ENCODE measurements at regions not wholly inside any gene's neighbourhood (a gene's known extent, or its start where the extent isn't known, plus 50 kb on each side); places are given as distances from the start of the nearest gene placed in this dataset.

DNA sequence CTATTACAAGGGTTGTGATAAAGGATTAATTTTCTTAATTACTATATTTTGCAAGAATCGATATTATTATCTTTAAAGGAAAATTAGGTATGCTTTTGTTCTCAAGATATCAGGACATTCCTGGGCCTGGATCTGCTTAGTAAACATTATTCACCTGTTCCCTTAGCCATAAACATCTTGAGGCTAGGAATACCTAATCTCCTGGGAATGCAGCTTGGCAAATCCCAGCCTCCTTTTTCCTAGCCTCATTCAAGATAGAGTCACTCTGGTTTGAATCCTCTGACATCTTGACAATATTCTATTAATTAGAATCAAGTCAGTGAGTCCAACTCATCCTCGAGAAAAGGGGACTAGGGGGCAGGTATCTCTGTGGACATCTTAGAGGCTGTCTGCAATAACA, 327.1 kb downstream of the STIM2 start:
- no peak for DNase-seq

DNA sequence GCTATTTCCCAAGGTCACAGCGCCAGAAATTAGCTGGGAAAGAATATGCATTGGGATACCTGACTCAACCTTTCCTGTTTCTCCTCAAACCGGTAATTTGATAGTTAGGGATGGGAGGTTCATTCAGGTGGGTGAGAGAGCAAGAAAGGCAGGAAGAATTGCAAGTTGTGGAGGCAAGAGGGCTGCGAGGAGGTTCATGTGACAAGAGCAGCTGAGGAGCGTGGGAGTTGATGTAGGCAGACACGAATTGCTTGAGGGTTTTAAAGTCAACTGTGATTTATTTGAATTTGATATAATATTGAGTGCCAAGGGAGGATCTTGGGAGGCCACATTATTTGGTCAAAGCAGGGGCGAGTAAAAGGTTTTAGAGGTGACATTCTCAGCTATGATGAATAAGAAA, 329.0 kb downstream of the STIM2 start:
- no peak for DNase-seq

DNA sequence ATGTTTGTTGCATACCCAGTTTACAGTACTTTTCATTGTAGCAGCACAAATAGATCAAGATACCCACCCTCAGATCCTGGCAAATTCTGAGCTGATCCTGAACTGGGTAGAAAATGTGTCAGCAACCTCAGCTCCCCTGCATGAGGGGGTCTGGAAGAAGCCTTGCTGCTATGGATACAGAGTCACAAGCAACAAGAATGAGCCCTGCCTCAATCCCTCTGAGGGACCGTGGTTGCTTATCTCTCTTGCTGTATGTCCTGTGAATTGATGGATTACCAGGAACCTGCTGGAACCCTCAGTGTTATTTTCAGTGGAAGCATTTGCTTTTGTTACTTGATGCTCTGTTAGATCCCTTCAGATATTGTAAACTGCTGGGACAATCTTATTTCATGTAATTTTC, 331.0 kb downstream of the STIM2 start:
- DNase-seq, result no peak

DNA sequence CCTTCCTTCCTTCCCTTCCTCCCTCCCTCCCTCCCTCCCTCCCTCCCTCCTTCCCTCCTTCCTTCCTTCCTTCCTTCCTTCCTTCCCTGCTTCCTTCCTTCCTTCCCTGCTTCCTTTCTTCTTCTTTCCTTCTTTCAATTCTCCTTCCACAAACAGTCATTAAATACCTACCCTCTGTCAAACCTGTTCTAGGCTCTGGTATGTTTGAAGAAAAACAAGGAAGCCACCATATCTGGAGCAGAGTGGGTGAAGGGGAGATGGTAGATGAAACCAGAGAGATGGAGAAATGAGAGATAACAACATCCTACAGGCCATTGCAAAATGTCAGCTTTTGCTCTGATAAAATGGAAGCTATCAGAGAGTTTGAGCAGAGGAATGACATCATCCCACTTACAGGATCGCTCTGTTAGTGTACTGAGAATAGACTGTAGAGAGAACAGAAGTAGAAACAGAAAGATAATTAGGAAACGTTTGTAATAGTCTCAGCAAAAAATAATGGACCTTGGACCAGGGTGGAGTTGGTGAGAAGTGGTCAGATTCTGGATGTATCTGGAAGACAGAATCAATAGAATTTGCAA, 334.0 kb downstream of the STIM2 start:
- DNase-seq, result no peak

DNA sequence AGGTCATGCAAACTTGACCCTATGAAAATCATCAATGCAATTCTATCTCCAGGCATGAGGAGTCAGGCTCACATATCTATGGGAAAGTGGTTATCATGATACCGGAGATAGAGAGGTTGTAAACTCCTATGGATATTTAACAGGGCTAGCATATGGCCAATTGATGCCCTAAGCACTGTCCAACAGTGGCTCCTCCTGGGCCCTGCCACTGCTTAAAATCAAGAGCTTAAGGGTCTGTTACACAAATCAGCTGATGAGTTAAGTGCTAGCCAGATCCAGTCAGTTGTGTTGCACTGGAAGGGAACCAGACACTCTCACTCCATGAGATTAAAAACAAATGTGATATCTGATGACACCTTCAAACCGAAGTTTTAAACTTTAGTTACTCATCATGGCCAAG, 337.6 kb downstream of the STIM2 start:
- DNase-seq, result no peak

DNA sequence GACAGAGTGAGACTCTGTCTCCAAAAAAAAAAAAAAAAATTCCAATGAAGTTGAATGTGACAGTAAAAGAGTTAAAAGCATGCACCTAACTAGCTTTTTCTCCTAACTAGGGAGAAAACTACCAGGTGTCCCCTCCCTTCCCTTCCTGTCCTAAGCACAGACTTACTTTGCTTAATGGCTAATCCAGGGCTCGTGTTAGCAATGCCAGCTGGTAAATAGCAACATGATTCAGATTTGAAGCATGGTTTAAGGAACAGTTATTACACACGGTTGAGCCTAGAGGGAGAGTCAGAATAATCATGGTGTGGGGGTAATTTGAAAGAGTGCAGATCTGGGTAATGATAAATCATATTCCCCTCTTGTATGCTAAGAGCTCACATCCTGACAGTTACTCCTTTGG, 338.3 kb downstream of the STIM2 start:
- no peak for DNase-seq

DNA sequence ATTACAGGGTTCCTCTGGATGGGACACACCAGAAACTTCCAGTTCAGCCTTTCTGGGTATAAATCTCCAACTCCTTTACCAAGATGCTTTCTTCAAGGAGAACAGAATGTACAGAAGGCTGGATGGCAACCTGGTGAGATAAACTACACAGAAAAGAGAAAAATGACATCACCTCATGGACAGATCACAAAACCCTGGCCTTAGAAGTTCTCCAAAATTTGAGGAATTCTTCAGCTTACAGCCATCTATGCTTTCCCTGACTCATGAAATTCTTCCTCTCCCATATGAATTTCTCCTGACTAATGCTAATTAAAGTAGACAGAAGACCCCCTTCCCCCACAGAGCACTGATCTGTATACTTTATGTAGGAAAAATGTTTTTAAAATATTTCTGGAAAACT, 345.4 kb downstream of the STIM2 start:
- DNase-seq, result no peak

DNA sequence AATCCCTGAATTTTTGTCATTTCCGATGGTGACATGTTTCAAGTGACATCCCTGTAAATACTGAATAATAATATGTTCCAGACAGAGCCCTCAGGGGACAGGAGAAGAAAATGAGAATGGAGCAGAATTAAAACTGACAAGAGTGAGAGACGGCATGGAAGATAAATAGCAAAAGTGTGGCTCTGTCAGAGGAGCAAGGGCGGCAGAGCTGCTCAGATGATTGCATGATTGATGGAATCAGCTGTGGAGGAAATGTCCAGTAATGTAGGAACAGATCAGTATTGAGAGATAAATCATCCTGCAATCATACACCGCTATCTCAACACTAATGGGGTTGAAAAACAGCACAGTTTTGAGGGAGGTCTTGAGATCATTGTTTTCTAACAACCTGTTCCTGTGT, 350.3 kb downstream of the STIM2 start:
- no peak for DNase-seq

DNA sequence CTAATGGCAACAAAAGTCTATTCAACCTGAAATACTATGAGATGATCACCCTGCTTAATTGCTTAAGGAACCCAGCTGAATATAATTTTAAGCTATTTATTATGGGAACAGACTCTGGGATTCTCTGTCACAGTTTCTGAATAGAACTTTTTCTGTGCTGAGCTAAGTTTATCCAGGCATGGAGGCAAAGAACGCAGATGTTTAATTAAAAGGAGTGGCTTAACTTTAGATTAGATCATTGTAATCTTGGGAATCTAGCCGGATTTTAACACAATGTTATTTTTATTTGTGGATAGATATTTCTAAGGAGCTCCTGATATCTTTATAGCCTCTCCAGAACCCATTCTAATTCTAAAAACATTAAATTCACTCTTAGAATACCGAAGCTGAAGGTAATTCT, 353.4 kb downstream of the STIM2 start:
- no peak for DNase-seq

DNA sequence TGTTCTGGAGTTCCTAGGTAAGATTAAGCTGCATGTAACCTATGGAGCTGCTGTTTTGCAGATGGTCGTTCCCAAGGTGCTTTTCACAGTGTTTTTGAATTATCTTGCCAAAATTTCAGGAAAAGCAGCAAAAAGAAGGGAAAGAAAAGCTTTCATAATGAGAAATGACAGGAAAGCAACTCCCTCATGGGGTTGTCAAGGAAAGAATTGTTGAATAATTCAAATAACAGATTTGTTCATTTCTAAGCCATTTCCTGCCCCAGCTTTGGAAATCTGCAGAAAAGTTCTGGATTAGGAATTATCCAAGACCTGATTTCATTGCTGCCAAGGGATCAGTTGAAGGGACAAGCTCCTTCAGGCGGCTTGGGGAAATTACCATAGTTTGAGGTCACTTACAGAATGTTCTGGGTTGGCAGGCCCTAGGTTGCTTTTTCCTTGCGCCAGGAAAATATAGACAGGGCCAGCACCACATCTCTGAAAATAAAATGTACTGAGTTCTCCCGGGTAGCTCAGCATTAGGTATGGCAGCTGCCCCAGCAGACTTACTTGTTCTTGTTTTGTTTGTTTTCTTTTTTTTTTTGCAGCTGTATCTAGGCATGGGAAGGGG, 354.7 kb downstream of the STIM2 start:
- DNase-seq, result no peak

DNA sequence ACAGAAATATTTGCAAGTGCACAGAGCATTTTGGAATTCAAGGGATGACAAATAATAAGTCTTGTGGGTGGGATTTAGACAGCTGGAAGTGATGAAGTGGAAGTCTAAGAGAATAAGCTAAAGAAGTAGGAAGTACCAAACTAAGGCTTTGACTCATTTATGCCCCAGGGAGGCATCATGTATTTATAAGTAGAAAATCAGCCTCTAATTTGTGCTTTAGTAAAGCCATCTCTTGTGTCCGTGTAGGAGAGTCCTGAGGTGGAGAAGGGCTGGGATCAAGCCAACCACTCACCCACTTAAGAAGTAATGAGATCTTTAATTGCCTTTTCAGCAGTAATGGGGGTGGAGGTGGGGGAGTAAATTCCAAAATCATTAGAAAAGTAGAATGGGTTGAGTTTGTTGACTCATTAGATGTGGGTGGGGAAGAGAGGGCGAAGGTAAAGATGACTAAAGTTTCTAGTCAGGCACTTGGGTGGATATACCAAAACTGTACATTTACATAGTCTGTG, 356.7 kb downstream of the STIM2 start:
- DNase-seq, result no peak

DNA sequence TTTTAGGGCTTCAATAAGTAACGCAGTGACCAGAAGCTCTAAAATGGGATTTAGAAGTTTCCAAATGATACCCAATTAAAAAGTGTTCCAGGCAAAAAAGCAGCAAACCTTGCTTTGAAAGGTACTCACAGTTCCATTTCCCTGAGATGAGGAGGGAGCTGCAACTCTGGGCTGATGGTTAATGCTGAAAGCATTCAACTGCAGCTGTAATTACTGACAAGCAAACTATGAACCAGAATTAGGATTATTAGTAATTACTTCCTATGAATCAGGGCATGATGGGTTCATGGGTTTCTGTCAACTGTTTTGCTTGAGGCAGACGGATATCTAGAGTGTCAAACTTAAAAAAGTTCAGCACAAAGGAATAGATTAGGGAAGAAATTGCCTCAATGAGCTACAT, 357.4 kb downstream of the STIM2 start:
- DNase-seq, result no peak

DNA sequence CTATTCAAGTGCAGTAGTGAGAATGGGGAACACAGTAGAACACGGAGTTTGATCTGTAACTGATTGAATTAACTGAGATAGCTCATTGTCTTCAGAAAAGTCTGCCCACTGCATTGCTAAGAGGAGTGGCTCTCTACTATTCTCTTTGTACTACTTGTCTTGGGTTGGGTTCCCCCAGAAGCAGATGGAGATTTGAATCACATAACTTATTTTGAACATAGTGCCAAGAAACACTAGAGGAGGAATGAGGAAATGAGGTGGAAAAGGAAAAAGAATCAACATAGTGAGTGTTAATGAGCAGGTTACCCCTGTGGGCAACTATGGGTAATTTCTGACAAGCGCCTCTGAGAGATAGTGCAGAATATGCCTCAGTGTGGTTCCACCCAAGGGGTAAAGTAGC, 362.7 kb downstream of the STIM2 start:
- no peak for DNase-seq

DNA sequence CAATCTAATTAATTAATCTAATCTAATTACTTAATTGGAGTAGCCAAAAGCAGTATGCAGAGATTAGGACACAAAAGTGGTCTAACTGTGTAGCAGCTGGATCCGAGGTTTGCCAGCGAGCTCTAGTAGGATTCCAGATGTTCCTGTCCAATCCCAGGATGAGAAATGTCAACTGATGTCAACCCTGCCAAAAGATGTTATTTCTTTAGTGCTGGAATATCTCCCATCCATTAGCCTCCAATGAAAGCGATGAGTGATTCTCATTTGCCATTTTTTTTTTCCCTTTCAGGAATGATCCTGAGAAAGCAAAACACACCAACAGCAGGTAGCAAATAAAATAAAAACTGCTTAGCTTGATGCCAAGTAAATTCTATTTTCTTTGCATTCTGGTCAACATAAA, 372.9 kb downstream of the STIM2 start:
- DNase-seq, result no peak

DNA sequence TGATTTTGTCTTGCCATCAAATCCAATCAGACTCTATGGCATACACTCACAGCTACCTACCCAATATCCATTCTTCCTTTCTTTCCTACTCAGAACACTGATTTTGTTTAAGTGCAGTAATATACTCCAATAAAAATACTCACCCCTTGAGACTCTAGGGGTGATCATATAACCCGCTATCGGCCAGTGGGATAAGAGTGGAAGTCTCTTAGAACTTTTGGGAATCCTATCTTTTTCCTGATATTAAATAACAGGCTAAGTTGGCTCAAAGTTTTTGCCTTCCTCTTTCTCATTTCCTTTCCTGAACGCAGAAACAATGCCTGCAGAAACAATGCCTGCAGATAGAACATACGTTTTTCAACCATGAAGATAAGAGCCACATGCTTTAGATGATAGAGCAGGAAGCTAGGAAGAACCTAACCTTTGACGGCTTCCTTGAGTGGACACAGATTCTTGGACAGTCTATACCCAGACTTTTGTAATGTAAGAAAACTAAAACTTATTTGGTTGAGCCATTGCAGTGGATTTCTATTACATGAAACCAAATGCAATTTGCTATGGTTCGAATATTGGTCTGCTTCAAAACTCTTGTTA, 373.8 kb downstream of the STIM2 start:
- DNase-seq, result no peak

DNA sequence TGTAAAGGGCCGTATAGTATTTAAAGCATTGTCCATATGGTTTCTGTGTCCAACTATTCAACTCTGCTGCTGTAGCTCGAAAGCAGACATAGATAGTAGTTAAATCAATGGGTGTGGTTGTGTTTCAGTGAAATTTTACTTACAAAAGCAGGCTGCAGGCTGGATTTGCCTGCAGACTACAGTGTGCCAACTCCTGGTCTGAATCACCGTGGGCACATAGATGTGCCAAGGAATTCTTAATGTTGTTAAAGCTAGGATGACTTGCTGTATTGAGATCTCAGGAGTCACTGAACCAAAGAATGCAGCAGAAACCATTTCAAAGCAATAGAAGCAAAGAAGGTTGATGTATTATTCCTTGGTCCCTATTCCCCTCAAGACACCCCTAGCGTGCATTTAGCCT, 379.0 kb downstream of the STIM2 start:
- no peak for DNase-seq

DNA sequence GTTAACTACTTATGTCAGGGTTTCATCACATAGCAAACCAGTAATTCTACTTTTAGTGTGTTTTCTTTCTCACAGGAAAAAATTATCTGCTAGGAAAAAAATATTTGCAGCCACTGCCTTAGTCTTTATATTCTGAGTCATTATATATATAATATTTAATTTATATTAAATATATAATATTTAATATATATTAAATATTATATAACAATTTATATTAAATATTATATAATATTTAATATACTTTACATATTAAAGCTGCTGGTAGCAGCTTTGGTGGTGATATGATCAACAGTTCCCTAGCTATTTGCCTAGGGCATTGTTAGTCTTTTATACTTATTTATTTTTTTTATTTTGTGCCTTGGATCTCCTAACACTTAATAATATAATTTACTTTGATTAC, 381.6 kb downstream of the STIM2 start:
- no peak for DNase-seq

DNA sequence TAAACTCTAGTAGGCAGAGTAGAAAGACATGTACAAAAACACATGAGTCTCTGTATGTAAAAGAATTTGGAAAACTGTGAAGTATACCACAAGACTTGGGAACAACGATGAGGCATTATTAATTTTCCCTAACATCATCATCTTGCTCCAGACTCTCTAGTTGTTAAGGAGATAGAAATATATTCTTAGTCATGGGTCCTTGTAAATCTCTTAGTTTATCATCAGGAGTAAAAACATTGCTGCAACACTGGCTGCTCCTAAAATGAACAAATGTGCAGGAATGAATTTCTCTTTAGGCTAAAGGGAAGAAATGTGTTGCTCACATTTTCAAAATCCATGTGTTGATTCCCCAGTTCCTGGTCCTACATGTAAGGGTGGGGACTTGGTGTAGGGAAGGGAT, 384.6 kb downstream of the STIM2 start:
- DNase-seq, result no peak

DNA sequence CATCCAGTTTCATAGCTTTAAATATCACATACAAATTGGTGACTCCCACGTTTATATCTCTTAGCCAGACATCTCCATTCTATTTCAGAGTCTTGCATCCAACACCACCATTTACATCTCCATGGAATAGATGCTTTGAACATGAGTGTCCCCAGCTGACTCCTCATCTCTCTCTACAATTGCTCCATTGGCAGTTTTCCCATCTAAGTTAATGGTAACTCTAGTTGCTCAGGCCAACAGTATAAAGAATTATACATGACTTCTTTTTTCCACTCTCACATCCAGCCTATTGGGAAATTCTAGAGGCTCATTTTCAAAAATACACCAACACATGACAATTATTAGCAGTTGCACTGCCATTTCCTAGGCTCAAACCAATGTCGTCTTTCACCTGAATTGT, 388.2 kb downstream of the STIM2 start:
- DNase-seq, result no peak

DNA sequence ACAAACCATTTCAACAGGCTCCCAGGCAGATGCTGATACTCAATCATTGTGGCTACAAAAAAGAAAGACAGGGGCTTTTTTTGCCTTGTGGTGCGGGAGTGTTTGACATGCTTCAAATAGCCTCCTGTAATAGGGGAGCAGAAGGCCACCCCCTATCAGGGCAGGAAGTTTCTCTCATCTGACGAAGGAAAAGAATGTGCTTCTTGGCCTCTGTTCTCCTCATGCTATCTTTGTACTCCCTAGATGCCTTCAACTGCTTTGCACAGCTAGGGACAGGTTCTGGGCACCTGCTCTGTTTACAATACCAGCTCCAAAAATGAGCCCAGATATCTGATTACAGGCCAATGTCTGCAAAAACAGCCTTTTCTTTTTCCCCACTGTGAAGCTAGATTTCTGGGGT, 391.1 kb downstream of the STIM2 start:
- no peak for DNase-seq

DNA sequence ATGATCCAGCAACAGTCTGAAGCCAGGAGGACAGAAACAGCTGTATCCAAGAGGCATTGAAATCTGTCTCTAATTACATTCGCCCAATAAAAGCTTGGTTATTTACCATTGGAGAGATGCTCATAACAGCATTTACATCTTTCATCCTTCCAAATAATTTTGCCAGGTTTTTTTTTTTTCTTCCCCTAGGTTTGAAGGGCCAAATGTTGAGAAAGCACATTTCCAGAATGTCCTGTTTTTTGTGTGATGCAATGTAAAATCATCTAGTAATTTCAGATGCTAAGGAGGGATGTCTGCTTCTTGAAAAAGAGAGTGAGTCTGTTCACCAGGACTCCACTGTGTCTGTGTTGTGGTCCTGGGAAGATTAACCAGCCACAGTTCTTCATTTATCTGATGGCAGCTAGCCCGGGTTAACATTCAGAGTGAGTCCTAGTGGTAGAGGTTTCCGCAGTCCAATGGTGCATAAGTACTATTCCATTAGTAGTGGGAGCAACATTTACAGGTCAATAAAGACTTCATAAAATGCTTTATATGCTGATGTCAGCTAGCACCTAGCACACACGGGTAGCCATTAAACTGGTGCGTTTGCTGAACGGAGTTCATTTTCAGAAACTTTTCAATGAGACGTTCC, 406.8 kb downstream of the STIM2 start:
- DNase-seq, result no peak

DNA sequence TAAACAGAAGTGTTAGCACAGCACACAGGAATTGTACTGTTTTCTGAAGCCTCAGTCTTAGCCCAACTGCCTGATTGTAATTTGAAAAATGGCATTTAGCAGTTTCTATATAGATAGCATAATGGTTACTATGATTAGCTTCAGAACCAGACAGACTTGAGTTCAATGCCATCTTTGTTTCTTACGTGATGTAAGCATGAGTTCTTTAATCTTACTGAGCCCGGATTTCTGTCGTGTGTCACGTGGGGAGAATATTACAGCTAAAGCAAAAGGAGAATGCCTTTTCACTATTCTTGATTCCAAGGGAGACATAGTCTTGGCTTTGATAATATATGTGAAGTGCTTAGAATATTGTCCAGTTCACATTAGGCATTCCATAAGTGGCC, 407.3 kb downstream of the STIM2 start:
- no peak for DNase-seq

DNA sequence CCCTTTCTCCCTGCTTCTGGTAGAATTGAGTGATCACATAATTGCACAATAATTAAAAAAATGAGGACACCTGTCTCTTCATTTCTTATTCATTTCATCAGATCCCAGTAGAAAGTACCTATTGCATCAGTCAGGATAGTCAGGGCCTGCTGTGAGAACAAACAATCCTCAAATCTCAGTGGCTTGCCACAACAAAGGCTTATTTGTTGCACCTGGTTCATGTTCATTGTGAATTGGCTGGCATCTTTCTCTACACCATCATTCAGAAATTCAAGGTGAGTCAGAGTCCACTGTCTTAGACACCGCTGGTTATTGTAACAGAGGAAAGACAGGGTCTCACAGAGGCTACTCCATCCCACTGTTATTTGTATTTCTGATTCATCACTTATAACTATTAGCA, 409.8 kb downstream of the STIM2 start:
- no peak for DNase-seq

DNA sequence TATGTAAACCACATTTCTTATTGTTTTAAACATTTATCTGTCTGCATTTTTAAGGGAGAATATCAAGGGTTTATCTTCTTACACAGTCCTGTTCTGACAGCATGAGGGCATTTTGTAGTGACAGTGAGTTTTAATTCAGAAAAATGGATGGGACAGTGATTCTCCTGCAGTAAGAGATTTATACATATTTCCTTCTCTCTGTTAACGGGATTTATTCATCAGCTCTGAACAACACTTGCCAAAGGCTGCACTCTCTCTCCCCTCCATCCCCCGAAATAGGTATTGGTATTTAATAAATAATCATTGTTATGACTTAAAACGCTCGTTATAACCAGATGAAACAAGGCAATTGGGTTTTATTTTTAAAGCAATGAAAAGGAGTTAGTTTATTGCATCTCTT, 410.9 kb downstream of the STIM2 start:
- DNase-seq, result no peak

DNA sequence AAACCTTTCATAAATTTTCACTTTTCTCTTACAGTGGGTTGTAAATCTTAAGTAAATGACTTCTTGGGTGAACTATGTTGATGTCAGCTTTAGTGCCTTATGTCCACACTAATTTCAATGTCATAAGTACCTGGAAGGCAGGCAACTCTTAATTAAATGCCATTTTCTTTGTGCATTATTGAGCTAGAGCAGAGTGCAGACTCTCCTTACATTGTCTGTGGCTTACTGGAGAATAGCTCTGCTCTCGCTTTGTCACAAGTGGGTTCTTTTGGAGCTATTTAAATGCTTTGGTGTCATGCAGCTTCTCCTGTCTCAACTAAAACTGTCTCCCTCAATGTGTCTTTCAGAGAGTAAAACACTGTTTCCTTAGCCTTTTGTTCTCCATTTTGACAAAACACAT, 411.6 kb downstream of the STIM2 start:
- no peak for DNase-seq
